ENCODE measurements at regions not wholly inside any gene's neighbourhood (a gene's known extent, or its start where the extent isn't known, plus 50 kb on each side); places are given as distances from the start of the nearest gene placed in this dataset.

- TF ChIP-seq CHD7 (IDR thresholded peaks at IDR 0.05; ENCODE audit: insufficient replicate concordance, low read length): no peak
- TF ChIP-seq CEBPB (IDR thresholded peaks at IDR 0.05; ENCODE audit: low read depth, low read length): no peak
Measured at GRCh38 chr9:103485138-103485537, 490.0 kb downstream of the CYLC2 start (continued).
